GM06990 (cell line): ENCODE measurements at regions not wholly inside any gene's neighbourhood (a gene's known extent, or its start where the extent isn't known, plus 50 kb on each side); places are given as distances from the start of the nearest gene placed in this dataset.

Experiments
- DNase-seq: peaks from one replicate; pipeline ENCODE4 v3.0.0-alpha.2; 2011; ENCODE audit not compliant: insufficient read length; ENCODE audit errors: extremely low read depth
- H3K27me3 ChIP-seq: replicated peaks from 2 replicates; pipeline ENCODE4 v1.6.0; 2011; ENCODE audit warnings: low read length; ENCODE audit not compliant: control insufficient read depth, insufficient read depth
- H3K36me3 ChIP-seq: 2 replicates; pipeline ENCODE4 v1.5.1; 2011; ENCODE audit warnings: low read length; ENCODE audit not compliant: control insufficient read depth, insufficient read depth
- H3K4me3 ChIP-seq: replicated peaks from 2 replicates; pipeline ENCODE4 v1.5.1; 2011; ENCODE audit warnings: low read depth, mild to moderate bottlenecking, control low read depth, low read length
- TF ChIP-seq, protein P1 (sequence below): IDR thresholded peaks from 2 replicates; pipeline ENCODE4 v1.5.1; 2011; ENCODE audit warnings: low read length, control low read depth, mild to moderate bottlenecking, inconsistent platforms; ENCODE audit not compliant: insufficient read depth, poor library complexity, severe bottlenecking

- no peaks in the 10 kb centered on the region for H3K36me3 ChIP-seq
- no peaks in the 10 kb centered on the region for H3K27me3 ChIP-seq
- no peak for DNase-seq
- TF ChIP-seq, protein P1, sequence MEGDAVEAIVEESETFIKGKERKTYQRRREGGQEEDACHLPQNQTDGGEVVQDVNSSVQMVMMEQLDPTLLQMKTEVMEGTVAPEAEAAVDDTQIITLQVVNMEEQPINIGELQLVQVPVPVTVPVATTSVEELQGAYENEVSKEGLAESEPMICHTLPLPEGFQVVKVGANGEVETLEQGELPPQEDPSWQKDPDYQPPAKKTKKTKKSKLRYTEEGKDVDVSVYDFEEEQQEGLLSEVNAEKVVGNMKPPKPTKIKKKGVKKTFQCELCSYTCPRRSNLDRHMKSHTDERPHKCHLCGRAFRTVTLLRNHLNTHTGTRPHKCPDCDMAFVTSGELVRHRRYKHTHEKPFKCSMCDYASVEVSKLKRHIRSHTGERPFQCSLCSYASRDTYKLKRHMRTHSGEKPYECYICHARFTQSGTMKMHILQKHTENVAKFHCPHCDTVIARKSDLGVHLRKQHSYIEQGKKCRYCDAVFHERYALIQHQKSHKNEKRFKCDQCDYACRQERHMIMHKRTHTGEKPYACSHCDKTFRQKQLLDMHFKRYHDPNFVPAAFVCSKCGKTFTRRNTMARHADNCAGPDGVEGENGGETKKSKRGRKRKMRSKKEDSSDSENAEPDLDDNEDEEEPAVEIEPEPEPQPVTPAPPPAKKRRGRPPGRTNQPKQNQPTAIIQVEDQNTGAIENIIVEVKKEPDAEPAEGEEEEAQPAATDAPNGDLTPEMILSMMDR: no peak
- H3K4me3 ChIP-seq: no peak overlapping the region
These were observed 118.4 kb downstream of the ASCL1 start for GRCh38 chr12:103075848-103076247.

DNA sequence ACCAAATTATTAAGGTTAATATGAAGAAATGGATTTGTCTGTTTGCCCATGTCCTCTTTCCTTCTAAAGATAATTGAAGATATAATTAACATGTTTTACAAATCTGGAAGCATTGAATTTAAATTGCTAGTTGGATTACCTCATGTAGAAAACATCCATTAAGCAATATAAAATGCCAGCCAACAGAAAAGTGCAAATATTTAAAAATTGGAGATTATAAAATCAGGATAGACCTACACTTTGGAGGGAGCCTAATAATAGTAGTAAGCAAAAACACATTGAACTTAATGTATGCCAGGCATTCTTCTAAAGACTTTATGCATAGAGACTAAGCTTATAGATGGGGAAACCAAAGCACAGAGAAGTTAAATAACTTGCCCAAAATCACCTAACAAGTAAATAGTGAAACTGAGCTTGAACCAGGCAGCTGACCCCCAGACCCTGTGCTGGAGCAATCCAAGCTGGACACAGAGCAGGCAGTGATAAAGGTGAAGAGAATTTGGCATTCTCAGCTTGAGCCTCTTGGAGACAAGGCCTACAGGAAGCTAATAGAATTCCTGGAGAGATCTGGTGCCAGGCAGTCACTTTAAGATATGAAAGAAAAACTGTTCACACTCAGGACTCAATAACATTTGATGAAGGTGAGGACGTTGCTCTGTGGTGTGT, 119.8 kb downstream of the ASCL1 start:
- H3K27me3 ChIP-seq: no peaks in the 10 kb centered on the region
- no peaks in the 10 kb centered on the region for H3K36me3 ChIP-seq
- TF ChIP-seq, protein P1: no peak
- DNase-seq: no peak
- no peak overlapping the region for H3K4me3 ChIP-seq

DNA sequence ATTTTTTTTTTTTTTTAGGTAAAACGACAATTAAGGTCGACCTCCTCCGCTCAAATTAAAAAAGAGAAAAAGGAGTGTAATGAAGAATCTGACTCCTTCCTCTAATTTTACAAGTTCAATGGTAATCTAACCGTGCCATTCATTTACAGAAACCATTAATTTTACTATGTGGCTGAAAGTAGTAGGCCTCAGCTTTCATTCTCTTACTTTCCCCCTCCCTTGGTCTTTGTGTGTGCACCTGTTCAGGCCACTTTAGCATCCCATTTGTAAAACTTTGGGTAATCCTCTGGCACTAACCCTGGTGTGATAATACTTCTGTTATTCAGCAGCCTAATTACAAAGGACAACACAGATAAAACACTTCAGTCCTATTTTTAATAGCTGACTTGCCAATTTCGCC, 128.1 kb downstream of the ASCL1 start:
- H3K36me3 ChIP-seq: no peaks in the 10 kb centered on the region
- peak; percentile 11 for DNase-seq
- TF ChIP-seq, protein P1: no peak
- H3K27me3 ChIP-seq: no peaks in the 10 kb centered on the region
- H3K4me3 ChIP-seq: no peak overlapping the region

DNA sequence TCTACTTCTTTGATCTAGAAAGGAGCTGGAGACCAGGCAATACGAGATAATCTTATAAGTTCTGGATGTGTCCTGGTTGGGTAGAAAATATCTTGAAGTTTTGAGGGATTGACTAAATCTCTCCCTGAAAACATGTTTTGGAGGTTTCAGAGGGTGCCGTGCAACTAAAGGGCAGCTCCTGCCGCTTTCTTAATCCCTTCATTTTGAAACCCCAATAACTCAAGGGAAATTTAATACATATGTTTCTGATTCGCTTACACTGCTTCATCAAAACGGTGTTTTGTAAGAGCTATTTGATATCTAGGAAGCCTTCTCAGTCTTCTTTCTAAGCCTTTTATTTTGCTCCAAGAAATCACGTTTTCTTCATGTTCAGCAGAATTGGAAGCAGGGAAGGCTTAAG, 129.0 kb downstream of the ASCL1 start:
- Histone ChIP-seq H3K27me3 (no peaks in the 10 kb centered on the region), H3K4me3 (no peak overlapping the region), H3K36me3 (no peaks in the 10 kb centered on the region)
- no peak for DNase-seq
- TF ChIP-seq, protein P1: no peak

GRCh38 chr12:103093499-103094106, 136.1 kb downstream of the ASCL1 start:
- H3K27me3 ChIP-seq: no peaks in the 10 kb centered on the region
- DNase-seq: no peak
- no peaks in the 10 kb centered on the region for H3K36me3 ChIP-seq
- TF ChIP-seq, protein P1: no peak
- no peak overlapping the region for H3K4me3 ChIP-seq
